ENCODE measurements at regions not wholly inside any gene's neighbourhood (a gene's known extent, or its start where the extent isn't known, plus 50 kb on each side); places are given as distances from the start of the nearest gene placed in this dataset.

DNA sequence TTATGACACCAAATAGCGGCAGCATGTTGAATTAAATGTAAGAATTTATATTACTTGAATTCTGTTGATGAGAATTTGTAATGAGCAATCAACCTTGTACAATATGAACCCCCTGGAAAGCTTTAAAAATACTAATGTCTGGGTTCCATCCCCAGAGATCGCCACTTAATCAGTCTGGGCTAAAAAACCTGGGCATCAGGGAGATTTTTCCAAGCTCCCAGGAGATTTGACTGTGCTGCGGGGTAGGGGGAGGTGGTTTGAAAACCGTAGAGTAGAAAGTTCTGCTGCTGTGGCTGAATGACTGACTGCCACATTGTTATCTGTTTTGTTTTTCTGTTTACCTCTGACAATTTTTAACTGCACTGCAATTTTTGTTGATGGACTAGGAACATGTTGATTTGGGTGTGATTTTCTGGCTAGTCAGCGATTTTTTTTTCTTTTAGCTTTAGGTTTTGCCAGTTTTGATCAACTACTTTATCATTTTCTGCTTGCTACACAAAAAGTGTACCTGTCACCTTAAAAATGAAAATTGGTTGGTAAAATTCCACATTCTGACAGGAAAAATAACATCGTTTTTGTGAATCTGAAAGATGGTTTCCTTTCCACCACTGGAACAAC, 79.3 kb downstream of the PCTP start:
- ATAC-seq (no peak), DNase-seq (ENCODE audit: low spot score) (no peak)
- H3K4me3 Mint-ChIP-seq = no peak overlapping the region
- no peaks in the 10 kb centered on the region for H3K4me1 Mint-ChIP-seq (ENCODE audit: low read depth in 2 of 2)
- no peak overlapping the region for H3K27ac Mint-ChIP-seq
- H3K27me3 Mint-ChIP-seq = peaks cover 3 to 15% of the 10 kb centered on the region in 2 donors
- H3K36me3 Mint-ChIP-seq = no peaks in the 10 kb centered on the region
- H3K9me3 Mint-ChIP-seq = no peaks in the 10 kb centered on the region

- H3K27ac Mint-ChIP-seq = no peak overlapping the region
- no peak overlapping the region for H3K4me3 Mint-ChIP-seq
- ATAC-seq (no peak), DNase-seq (ENCODE audit: low spot score) (no peak)
- no peaks in the 10 kb centered on the region for H3K9me3 Mint-ChIP-seq
- H3K4me1 Mint-ChIP-seq (ENCODE audit: low read depth in 2 of 2) = no peaks in the 10 kb centered on the region
- H3K27me3 Mint-ChIP-seq = peaks cover 3 to 15% of the 10 kb centered on the region in 2 donors
- H3K36me3 Mint-ChIP-seq = no peaks in the 10 kb centered on the region
These were observed 80.0 kb downstream of the PCTP start for GRCh38 chr17:55830699-55831471.

GRCh38 chr17:55833306-55833705, 82.5 kb downstream of the PCTP start:
- no peak for ATAC-seq
- Mint-ChIP-seq H3K27me3 (peaks cover 4 to 22% of the 10 kb centered on the region in 2 donors), H3K4me1 (ENCODE audit: low read depth in 2 of 2) (no peaks in the 10 kb centered on the region), H3K9me3 (peaks cover 2% of the 10 kb centered on the region), H3K4me3 (no peak overlapping the region), H3K36me3 (no peaks in the 10 kb centered on the region), H3K27ac (no peak overlapping the region)
- no peak for DNase-seq (ENCODE audit: low spot score)

DNA sequence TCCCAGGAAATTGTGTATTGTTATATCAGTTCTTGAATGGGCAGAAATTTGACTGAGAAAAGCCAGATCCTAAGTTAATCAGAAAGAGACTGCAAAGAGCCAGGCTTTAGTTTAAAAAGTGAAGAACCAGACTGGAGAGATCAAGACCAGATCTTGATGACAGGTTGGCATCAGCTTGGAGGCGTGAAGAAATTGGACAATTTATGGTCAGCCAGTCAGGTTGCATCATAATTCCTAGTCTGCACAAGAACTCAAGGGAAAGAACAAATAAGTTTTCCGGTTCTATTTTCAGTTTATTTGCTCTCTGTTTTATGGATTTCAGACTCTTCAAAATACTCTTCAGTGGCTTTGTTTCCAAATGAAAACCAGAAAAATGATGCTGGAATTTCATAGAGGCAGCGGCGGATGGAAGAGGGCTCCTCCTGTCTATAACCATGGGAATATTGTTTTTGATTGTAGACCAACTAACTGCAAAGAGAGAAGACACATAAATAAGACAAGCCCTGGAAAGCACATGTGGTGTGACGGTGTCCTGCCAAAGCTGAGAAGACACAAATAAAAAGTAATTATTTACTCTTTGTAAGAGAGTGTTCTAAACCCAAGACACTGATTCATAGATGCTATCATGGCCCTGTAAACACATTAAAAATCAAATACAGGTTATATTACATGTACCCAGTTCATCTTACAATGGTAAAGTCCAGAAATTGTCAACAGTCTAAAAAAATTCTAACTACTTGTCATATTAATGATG, 91.7 kb downstream of the PCTP start:
- no peak overlapping the region for H3K27ac Mint-ChIP-seq
- H3K36me3 Mint-ChIP-seq = no peaks in the 10 kb centered on the region
- H3K4me3 Mint-ChIP-seq = no peak overlapping the region

DNA sequence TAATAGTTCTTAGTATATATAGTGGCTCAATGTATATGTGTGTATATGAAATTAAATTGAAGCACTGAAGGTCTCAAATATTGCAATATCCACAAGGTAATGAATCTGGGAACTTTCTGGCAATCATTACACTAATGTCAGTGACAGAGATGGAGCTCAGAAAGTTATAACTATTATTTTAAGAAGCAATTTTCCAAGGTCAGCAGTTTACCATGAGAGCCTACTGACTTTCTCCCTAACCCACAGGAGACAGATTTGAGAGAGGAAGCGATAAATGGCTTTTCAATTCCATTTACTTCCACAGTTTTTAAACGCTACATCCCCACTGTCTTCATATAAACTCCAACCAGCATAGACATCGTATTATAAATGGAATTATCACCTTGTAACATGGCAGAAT, 92.9 kb downstream of the PCTP start:
- DNase-seq (ENCODE audit: low spot score) = no peak
- Mint-ChIP-seq H3K4me3 (no peak overlapping the region), H3K4me1 (ENCODE audit: low read depth in 2 of 2) (no peaks in the 10 kb centered on the region), H3K27me3 (peaks cover 9 to 11% of the 10 kb centered on the region in 2 donors), H3K27ac (no peak overlapping the region), H3K36me3 (no peaks in the 10 kb centered on the region), H3K9me3 (no peaks in the 10 kb centered on the region)
- ATAC-seq = no peak

More for the DNA sequence above, 91.7 kb downstream of the PCTP start:
- peaks cover 12 to 13% of the 10 kb centered on the region in 2 donors for H3K27me3 Mint-ChIP-seq
- DNase-seq (ENCODE audit: low spot score) = no peak
- no peaks in the 10 kb centered on the region for H3K4me1 Mint-ChIP-seq (ENCODE audit: low read depth in 2 of 2)
- no peaks in the 10 kb centered on the region for H3K9me3 Mint-ChIP-seq
- no peak for ATAC-seq

DNA sequence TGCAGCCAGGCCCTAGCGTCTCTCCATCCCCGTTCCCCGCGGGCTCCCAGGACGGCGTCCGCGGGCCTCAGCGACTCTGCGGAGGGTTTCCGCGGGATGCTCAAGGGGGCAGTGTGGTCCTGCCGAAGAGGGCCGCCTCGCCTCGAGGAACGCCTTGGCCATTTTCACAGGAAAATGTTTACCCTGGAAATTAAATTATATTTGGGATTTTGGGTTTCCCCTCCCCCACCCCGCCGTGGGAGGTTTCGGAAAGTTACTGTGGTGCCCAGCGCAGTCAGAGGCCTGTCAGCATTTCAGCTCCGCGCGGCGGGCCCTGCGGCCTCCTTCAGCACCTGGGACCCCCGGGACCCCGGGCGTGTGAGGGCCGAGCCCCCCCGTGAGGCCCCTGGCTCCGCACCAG, 94.5 kb downstream of the PCTP start:
- no peak for DNase-seq (ENCODE audit: low spot score)
- Mint-ChIP-seq H3K4me1 (ENCODE audit: low read depth in 2 of 2) (no peaks in the 10 kb centered on the region), H3K27me3 (peaks cover 9 to 11% of the 10 kb centered on the region in 2 donors), H3K9me3 (no peaks in the 10 kb centered on the region), H3K36me3 (no peaks in the 10 kb centered on the region), H3K4me3 (no peak overlapping the region), H3K27ac (no peak overlapping the region)
- no peak for ATAC-seq

- Mint-ChIP-seq H3K36me3 (no peaks in the 10 kb centered on the region), H3K9me3 (no peaks in the 10 kb centered on the region), H3K27ac (no peak overlapping the region), H3K4me3 (no peak overlapping the region), H3K4me1 (ENCODE audit: low read depth in 2 of 2) (no peaks in the 10 kb centered on the region), H3K27me3 (peaks cover 9 to 11% of the 10 kb centered on the region in 2 donors)
- DNase-seq (ENCODE audit: low spot score) = no peak
- no peak for ATAC-seq
These were observed 95.9 kb downstream of the PCTP start for GRCh38 chr17:55846745-55847144.

DNA sequence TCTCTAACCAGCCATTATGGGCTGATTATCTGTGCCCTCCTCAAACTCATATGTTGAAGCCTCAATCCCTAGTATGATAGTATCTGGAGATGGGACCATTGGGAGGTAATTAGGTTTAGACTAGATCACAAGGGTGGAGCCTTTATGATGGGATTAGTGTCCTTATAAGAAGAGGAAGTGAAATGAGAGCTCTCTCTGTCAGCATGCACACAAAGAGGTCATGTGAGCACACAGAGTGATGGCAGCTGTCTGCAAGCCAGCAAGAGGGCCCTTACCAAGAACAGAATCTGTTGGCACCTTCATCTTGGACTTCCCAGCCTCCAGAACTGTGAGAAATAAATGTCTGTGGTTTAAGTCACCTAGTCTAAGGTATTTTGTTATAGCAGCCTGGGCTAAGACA, 101.9 kb downstream of the PCTP start:
- Mint-ChIP-seq H3K36me3 (no peaks in the 10 kb centered on the region), H3K27me3 (no peaks in the 10 kb centered on the region), H3K4me1 (ENCODE audit: low read depth in 2 of 2) (no peaks in the 10 kb centered on the region), H3K4me3 (no peak overlapping the region), H3K27ac (no peak overlapping the region), H3K9me3 (no peaks in the 10 kb centered on the region)
- DNase-seq (ENCODE audit: low spot score) = no peak
- ATAC-seq = no peak

DNA sequence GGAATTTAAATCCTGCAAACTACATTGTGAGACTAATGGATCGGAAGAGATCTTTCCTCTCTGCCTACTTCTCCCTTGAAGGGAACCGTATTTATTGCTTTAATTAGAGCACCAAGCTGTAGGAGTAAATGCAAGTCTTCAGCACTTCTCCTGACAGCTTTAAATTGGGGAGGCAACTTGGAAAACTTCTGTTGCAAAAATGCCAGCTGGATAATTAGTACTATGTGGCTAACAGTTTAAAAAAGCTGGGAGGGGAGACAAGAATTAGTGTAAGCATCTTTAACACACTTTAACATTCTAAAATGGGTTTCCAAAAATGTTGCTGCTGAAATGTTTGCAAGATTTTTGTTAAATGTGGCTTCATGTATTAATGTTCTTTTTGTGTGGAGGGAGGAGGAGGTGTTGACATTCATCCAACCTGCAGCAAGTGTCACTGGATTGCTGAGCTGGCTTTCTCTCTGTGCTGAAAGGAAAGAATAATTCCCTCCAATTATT, 108.5 kb downstream of the PCTP start:
- no peak for ATAC-seq
- H3K27me3 Mint-ChIP-seq = peaks cover 6% of the 10 kb centered on the region in 2 donors
- no peaks in the 10 kb centered on the region for H3K9me3 Mint-ChIP-seq
- no peaks in the 10 kb centered on the region for H3K36me3 Mint-ChIP-seq
- H3K4me3 Mint-ChIP-seq = no peak overlapping the region
- no peaks in the 10 kb centered on the region for H3K4me1 Mint-ChIP-seq (ENCODE audit: low read depth in 2 of 2)
- no peak overlapping the region for H3K27ac Mint-ChIP-seq
- no peak for DNase-seq (ENCODE audit: low spot score)

DNA sequence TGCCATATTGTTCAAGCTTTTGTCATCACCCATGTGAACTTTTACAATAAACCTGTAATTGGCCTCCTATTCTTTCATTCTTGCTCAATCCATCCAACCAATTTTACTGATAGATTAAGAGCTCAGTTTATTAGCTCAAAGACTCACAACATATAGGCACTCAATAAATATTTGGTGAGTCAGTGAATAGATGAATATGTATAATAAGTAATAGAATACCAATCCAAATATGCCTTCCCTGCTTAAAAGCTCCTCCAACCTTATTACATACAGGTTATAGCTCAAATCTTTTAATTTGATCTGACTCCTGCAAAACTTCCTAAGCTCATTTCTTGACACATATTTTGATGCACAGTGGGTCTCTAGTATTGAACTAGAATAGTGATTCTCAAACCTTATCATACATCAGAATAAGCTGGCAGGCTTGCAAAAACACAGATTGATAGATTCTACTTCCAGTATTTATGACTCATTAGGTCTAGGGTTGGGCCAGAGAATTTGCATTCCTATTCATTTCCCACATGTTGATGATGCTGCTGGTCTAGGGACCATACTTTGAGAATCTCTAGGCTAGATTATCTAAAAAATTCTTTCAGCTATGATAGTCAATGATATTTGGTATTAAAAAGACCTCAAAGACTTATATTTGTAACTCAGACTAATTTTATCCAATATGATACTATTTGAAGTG, 114.4 kb downstream of the PCTP start:
- DNase-seq (ENCODE audit: low spot score) = no peak
- Mint-ChIP-seq H3K9me3 (no peaks in the 10 kb centered on the region), H3K27me3 (peaks cover 4 to 6% of the 10 kb centered on the region in 2 donors), H3K4me3 (no peak overlapping the region), H3K27ac (no peak overlapping the region), H3K4me1 (ENCODE audit: low read depth in 2 of 2) (no peaks in the 10 kb centered on the region), H3K36me3 (no peaks in the 10 kb centered on the region)
- no peak for ATAC-seq

DNA sequence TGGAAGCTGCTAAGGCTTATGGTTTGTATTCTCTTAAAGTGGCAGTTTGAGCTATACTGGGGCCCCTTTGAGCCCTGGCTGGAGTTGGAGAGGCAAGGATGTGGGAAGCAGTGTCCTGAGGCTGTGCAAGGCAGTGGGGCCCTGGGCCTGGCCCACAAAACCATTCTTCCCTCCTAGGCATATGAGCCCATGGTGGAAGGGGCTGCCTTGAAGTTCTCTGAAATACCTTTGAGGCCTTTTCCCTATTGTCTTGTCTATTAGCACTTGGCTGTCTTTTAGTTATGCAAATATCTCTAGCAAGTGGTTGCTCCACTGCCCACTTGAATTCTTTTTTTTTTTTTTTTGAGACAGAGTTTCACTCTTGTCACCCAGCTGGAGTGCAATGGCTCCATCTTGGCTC, 119.2 kb downstream of the PCTP start:
- no peak overlapping the region for H3K27ac Mint-ChIP-seq
- no peak overlapping the region for H3K4me3 Mint-ChIP-seq
- H3K4me1 Mint-ChIP-seq (ENCODE audit: low read depth in 2 of 2) = no peaks in the 10 kb centered on the region
- ATAC-seq = no peak
- no peaks in the 10 kb centered on the region for H3K36me3 Mint-ChIP-seq
- no peaks in the 10 kb centered on the region for H3K9me3 Mint-ChIP-seq
- H3K27me3 Mint-ChIP-seq = no peaks in the 10 kb centered on the region
- no peak for DNase-seq (ENCODE audit: low spot score)

- ATAC-seq (no peak), DNase-seq (ENCODE audit: low spot score) (no peak)
- Mint-ChIP-seq H3K9me3 (peaks cover 2% of the 10 kb centered on the region), H3K27ac (no peak overlapping the region), H3K36me3 (no peaks in the 10 kb centered on the region), H3K4me3 (no peak overlapping the region), H3K4me1 (ENCODE audit: low read depth in 2 of 2) (no peaks in the 10 kb centered on the region), H3K27me3 (peaks cover 3 to 4% of the 10 kb centered on the region in 2 donors)
These were observed 121.5 kb downstream of the PCTP start for GRCh38 chr17:55872374-55872773.

GRCh38 chr17:55873017-55873758, 122.3 kb downstream of the PCTP start:
- Mint-ChIP-seq H3K4me1 (ENCODE audit: low read depth in 2 of 2) (no peaks in the 10 kb centered on the region), H3K27ac (no peak overlapping the region), H3K27me3 (peaks cover 4 to 5% of the 10 kb centered on the region in 2 donors), H3K36me3 (no peaks in the 10 kb centered on the region), H3K9me3 (peaks cover 5% of the 10 kb centered on the region), H3K4me3 (no peak overlapping the region)
- ATAC-seq (no peak), DNase-seq (ENCODE audit: low spot score) (no peak)
